B cell (primary cell): ENCODE measurements at regions not wholly inside any gene's neighbourhood (a gene's known extent, or its start where the extent isn't known, plus 50 kb on each side); places are given as distances from the start of the nearest gene placed in this dataset.

Source experiments
- ATAC-seq: fragments of 200-7000 bp; cut with Tn5 transposase; one replicate; pipeline ENCODE4 v1.10.0; 2021; ENCODE audit warnings: low read depth, mild to moderate bottlenecking, moderate number of reproducible peaks, moderate library complexity
- CTCF ChIA-PET: fragments of 350-600 bp; sonication (Branson Sonifier 250); formaldehyde crosslinking; loops from one replicate; lab custom pipeline; 2021; ENCODE audit warnings: antibody characterized with exemption, inconsistent platforms; lab: Charles Lee
- POLR2A ChIA-PET: fragments of 350-600 bp; sonication (Branson Sonifier 250); formaldehyde crosslinking; loops from one replicate; lab custom pipeline; 2021; ENCODE audit warnings: antibody characterized with exemption; lab: Charles Lee
- DNase-seq: peaks from one replicate; pipeline ENCODE4 v3.0.0; 2013
- H2AFZ ChIP-seq: 2 replicates; pipeline ENCODE4 v1.6.1; 2012; ENCODE audit warnings: mild to moderate bottlenecking, low read depth, low read length; ENCODE audit not compliant: insufficient read depth, poor library complexity, severe bottlenecking
- H3K27ac ChIP-seq, 2 donors: 1 replicate in 1 of 2; 2 replicates in 1 of 2; pipeline ENCODE4 v1.5.1; 2012 to 2013; ENCODE audit warnings: low read length in 2 of 2, mild to moderate bottlenecking in 2 of 2, moderate library complexity in 1 of 2
- H3K27me3 ChIP-seq, 4 experiments: fragments of 200-600 bp in 1 of 4; sonication (generic) in 1 of 4; replicated peaks in 1 of 4; 1 replicate in 2 of 4; 2 replicates in 2 of 4; pipeline versions ENCODE4 v1.6.1 to v1.7.0; 2013 to 2016; ENCODE audit warnings: low read length in 3 of 4, mild to moderate bottlenecking in 2 of 4, mixed read lengths in 1 of 4, moderate library complexity in 1 of 4; ENCODE audit not compliant: insufficient read depth in 4 of 4, control insufficient read depth in 3 of 4; ENCODE audit errors: control extremely low read depth in 1 of 4
- H3K36me3 ChIP-seq, 2 experiments: replicated peaks in 1 of 2; 1 replicate in 1 of 2; 2 replicates in 1 of 2; pipeline versions ENCODE4 v1.6.1 to v1.7.1; 2013; ENCODE audit warnings: low read length in 1 of 2; ENCODE audit not compliant: insufficient read depth in 2 of 2, control insufficient read depth in 1 of 2; ENCODE audit errors: control extremely low read depth in 1 of 2, extremely low read depth in 1 of 2
- H3K4me1 ChIP-seq, 2 donors: fragments of 200-600 bp in 1 of 2; sonication (generic) in 1 of 2; 1 replicate in 1 of 2; 2 replicates in 1 of 2; pipeline versions ENCODE4 v1.5.1 to v1.6.1; 2013 to 2017; ENCODE audit warnings: low read length in 2 of 2; ENCODE audit not compliant: control insufficient read depth in 2 of 2, insufficient read depth in 2 of 2
- H3K4me2 ChIP-seq: replicated peaks from 2 replicates; pipeline ENCODE3; 2012; ENCODE audit warnings: mild to moderate bottlenecking, low read depth, low read length; ENCODE audit not compliant: poor library complexity, severe bottlenecking
- H3K4me3 ChIP-seq, 5 experiments: fragments of 200-600 bp in 1 of 5; sonication (generic) in 1 of 5; 1 replicate in 3 of 5; 2 replicates in 2 of 5; pipeline versions ENCODE4 v1.5.1 to v1.7.0; 2011 to 2016; ENCODE audit warnings: low read length in 4 of 5, mild to moderate bottlenecking in 4 of 5, low read depth in 2 of 5, control low read depth in 1 of 5, moderate library complexity in 1 of 5; ENCODE audit not compliant: insufficient read depth in 1 of 5; ENCODE audit errors: control extremely low read depth in 1 of 5, extremely low read depth in 1 of 5
- H3K79me2 ChIP-seq: fragments of 200-600 bp; sonication (generic); one replicate; pipeline ENCODE4 v1.6.0; 2016; ENCODE audit warnings: low read length; ENCODE audit not compliant: control insufficient read depth, insufficient read depth
- H3K9ac ChIP-seq: fragments of 200-600 bp; sonication (generic); 2 replicates; pipeline ENCODE4 v1.6.1; 2017; ENCODE audit warnings: mild to moderate bottlenecking, low read length, moderate library complexity
- H3K9me3 ChIP-seq, 3 donors: one replicate each; pipeline versions ENCODE4 v1.6.1 to v1.7.1; 2013; ENCODE audit warnings: low read length in 2 of 3; ENCODE audit not compliant: control insufficient read depth in 2 of 3, insufficient read depth in 1 of 3; ENCODE audit errors: control extremely low read depth in 1 of 3
- H4K20me1 ChIP-seq: 2 replicates; pipeline ENCODE4 v1.6.0; 2012; ENCODE audit warnings: mild to moderate bottlenecking, low read length; ENCODE audit not compliant: insufficient read depth, control insufficient read depth, poor library complexity, severe bottlenecking
- H3K27ac Mint-ChIP-seq: one replicate; pipeline ENCODE4 v1.8.0; 2021; ENCODE audit warnings: mixed read lengths
- H3K27me3 Mint-ChIP-seq: one replicate; pipeline ENCODE4 v1.8.0; 2021; ENCODE audit warnings: mixed read lengths
- H3K4me1 Mint-ChIP-seq: one replicate; pipeline ENCODE4 v1.8.0; 2021; ENCODE audit warnings: mixed read lengths
- H3K4me3 Mint-ChIP-seq: one replicate; pipeline ENCODE4 v1.8.0; 2021; ENCODE audit warnings: mixed read lengths
- H3K9me3 Mint-ChIP-seq: one replicate; pipeline ENCODE4 v1.8.0; 2022; ENCODE audit warnings: mixed read lengths; ENCODE audit not compliant: insufficient read depth
- CTCF ChIP-seq: fragments of 200-600 bp; IDR thresholded peaks from one replicate; pipeline ENCODE4 v1.8.0; 2022; ENCODE audit warnings: antibody characterized with exemption, mild to moderate bottlenecking
- EZH2 ChIP-seq: IDR thresholded peaks from 2 replicates; pipeline ENCODE4 v1.6.1; 2012; ENCODE audit warnings: borderline replicate concordance, low read depth, mild to moderate bottlenecking, moderate library complexity, low read length; ENCODE audit not compliant: insufficient read depth, poor library complexity, severe bottlenecking
- WGBS: methylation state at CpG from one replicate; pipeline ENCODE4 v1.1.5; 2013; ENCODE audit warnings: missing lambda C conversion rate; ENCODE audit not compliant: insufficient coverage; 5-methylcytosine and 5-hydroxymethylcytosine counted together
- intact Hi-C: fragments of 100-400 bp; cut with micrococcal nuclease; formaldehyde crosslinking; loops from one replicate; pipeline ENCODE4 v1.10.0; 2022

GRCh38 chr4:62510228-62510627 is 1310.1 kb downstream of the ADGRL3 start:
- Histone ChIP-seq H3K27ac (no peak overlapping the region), H3K4me1 (no peaks in the 10 kb centered on the region), H3K27me3 (no peaks in the 10 kb centered on the region), H3K79me2 (no peaks in the 10 kb centered on the region), H3K4me2 (no peak overlapping the region), H2AFZ (no peak overlapping the region), H3K4me3 (no peak overlapping the region), H4K20me1 (no peaks in the 10 kb centered on the region), H3K9ac (no peak overlapping the region), H3K36me3 (no peaks in the 10 kb centered on the region), H3K9me3 (no peaks in the 10 kb centered on the region)
- Mint-ChIP-seq H3K9me3 (peaks cover 2% of the 10 kb centered on the region), H3K27ac (no peak overlapping the region), H3K27me3 (no peaks in the 10 kb centered on the region), H3K4me1 (no peaks in the 10 kb centered on the region), H3K4me3 (no peak overlapping the region)
- ATAC-seq (no peak), DNase-seq (no peak)
- CTCF ChIA-PET: no interaction called here
- TF ChIP-seq EZH2 (no peak), CTCF (no peak)
- 98% methylated on average over 12 of the region's 13 CpGs for WGBS
- intact Hi-C loops: no loop called here
- POLR2A ChIA-PET: no interaction called here

- Histone ChIP-seq H3K9me3 (peaks cover 0 to 3% (median 0%) of the 10 kb centered on the region in 3 donors), H3K4me3 (no peak overlapping the region), H3K9ac (no peak overlapping the region), H2AFZ (no peak overlapping the region), H3K36me3 (no peaks in the 10 kb centered on the region), H3K4me1 (no peaks in the 10 kb centered on the region), H3K4me2 (no peak overlapping the region), H4K20me1 (no peaks in the 10 kb centered on the region), H3K27ac (no peak overlapping the region), H3K79me2 (no peaks in the 10 kb centered on the region), H3K27me3 (no peaks in the 10 kb centered on the region)
- H3K27ac Mint-ChIP-seq: no peak overlapping the region
- ATAC-seq: no peak
- TF ChIP-seq CTCF (no peak), EZH2 (no peak)
- CTCF ChIA-PET: no interaction called here
- no peak overlapping the region for H3K4me3 Mint-ChIP-seq
- no CpG with 5 or more reads among the region's 2 CpGs for WGBS
- H3K27me3 Mint-ChIP-seq: no peaks in the 10 kb centered on the region
- no peak for DNase-seq
- H3K4me1 Mint-ChIP-seq: no peaks in the 10 kb centered on the region
- POLR2A ChIA-PET: no interaction called here
- intact Hi-C loops: no loop called here
- peaks cover 9% of the 10 kb centered on the region for H3K9me3 Mint-ChIP-seq
These were observed 1300.2 kb downstream of the ADGRL3 start for GRCh38 chr4:62500296-62500695.
